ENCODE measurements at regions not wholly inside any gene's neighbourhood (a gene's known extent, or its start where the extent isn't known, plus 50 kb on each side); places are given as distances from the start of the nearest gene placed in this dataset.
"Not testable (repeated sequence)": the region's sequence is repeated elsewhere in the genome, so short reads cannot be mapped to it uniquely, and the experiment has no call there.

DNA sequence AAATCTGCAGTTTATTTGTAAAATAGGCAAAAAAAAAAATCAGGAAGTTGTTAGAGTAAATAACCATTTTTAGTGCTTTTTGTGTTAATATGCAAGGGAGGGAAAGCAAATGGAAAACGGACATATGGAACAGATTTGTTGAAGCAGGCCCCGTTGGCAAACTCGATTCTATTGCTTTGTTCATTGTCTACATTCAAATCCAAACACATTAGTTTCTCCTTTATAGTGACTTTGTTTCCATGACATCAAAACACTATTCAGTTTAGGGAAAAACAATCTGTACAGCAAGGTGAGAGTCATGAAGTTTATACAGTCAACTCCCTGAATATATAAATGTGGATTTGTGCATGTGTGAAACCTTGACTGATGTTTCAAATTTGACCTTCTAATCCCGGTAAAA, 142.2 kb downstream of the FAM47A start:
- no peak for DNase-seq

GRCh38 chrX:33987458-33987857, 144.7 kb downstream of the FAM47A start:
- no peak for DNase-seq

DNA sequence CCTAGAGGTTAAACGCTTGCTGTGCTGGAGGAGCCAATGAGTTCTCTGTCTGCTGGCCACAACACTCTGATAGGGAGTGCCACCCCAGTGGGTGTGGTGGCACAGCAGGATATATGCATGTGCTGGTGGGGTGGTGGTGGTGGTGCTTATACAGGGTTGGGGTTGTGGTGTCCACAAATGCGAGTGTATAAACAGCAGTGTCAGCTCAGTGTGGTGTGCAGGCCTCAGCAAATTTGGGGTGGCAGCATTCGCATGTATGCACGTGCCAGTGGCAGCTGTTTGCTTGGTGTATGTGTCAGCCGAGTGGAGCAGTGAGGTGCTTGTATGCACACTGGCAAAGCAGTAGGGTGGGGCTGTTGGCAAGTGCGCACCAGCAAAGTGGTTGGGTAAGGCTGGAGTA, 157.4 kb downstream of the FAM47A start:
- DNase-seq = no peak

DNA sequence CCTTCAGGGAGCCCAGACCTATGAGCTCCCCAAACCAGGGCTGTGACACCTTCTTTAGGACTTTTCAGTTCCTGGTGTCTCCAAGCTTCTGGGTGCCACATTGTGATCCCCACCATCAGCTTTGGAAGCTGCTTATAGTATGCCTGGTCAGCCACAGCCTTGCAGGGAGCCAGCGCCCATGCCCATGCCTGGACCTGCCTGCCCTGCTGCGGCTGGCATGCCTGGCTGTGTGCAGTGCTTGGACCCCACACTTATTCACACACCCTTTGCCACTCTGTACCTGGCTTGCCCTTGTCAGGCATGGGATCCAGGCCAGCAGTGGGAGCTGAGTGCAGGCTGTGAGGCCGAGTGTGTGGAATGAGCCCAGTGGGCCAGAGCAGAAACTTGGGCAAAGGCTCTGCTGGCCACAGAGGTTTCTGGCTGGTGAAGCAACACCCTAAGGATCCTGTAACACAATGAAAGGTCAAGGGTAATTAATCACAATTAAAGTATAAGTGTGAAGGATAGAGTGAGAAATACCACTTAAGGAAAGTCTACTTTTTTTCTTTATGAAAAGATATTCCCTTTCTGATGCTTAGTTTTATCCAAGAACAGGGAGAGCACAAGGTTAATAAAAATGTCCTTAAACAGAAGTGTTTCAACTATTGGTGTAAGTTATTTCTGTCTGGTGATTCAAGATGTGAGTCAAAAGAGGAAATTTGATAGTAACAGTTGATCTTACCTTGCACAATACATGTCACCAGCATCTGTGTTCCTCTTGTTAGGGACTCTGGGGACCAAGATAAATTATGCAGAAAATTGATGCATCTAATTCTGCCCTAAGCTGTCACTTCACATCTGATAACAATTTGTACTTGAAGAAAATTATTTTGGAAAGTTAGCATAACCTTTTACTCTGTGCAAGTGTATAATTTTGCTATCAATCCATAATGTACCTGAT, 161.8 kb downstream of the FAM47A start:
- peak; percentile 19 to 30 for DNase-seq

GRCh38 chrX:33969105-33969504, 163.0 kb downstream of the FAM47A start:
- no peak for DNase-seq

GRCh38 chrX:33968611-33969010, 163.5 kb downstream of the FAM47A start:
- no peak for DNase-seq

DNA sequence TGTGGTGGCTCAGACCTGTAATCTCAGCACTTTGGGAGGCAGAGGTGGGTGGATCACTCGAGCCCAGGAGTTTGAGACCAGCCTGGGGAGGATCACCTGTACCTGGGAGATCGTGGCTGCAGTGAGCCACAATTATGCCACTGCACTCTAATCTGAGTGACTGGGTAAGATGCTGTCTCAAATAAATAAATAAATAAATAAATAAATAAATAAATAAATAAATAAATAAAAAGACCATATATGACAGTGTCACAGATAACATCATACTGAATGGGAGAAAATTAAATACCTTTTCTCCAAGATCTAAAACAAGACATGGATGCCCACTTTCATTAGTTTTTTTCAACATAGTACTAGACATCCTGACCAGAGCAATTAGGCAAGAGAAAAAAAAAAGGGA, 182.8 kb downstream of the FAM47A start:
- no peak for DNase-seq

DNA sequence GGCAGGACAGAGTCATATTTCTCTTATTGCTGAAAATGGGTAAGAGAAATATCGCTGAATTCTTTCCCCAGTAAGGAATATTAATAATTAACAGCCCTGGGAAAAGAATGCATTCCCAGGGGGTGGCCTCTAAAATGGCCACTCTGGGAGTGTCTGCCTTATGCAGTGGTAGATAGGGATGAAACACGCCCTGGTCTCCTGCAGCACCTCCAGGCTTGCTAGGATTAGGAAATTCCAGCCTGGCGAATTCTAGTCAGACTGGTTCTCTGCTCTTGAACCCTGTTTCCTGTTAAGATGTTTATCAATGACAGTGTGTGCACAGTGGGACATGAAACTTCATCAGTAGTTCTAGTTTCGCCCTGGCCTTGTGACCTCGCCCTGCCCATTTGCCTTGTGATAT, 205.9 kb downstream of the FAM47A start:
- not testable (repeated sequence) for DNase-seq

DNA sequence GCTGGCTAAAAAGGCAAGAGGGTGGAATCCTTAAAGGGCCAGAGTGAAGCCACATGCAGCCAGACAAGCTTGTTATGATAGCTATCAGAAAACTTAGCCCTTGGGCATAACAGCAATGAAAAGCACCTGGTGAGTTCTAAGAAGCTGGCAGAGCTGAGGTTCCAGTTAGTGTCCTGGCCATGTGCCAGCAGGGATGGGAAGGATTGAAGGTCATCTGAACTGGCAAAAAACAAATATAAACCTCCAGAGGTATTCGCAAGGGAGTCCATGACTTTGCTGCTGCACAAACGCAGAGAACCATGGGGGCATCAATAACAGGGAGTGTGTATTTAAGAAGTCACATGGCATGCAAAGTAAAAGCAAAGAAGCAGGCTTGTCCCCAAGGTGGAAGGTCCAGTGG, 208.9 kb downstream of the FAM47A start:
- no peak for DNase-seq

- DNase-seq = no peak
These were observed 222.3 kb downstream of the FAM47A start for GRCh38 chrX:33909836-33910235.

GRCh38 chrX:33908898-33909297, 223.2 kb downstream of the FAM47A start:
- DNase-seq = no peak

DNA sequence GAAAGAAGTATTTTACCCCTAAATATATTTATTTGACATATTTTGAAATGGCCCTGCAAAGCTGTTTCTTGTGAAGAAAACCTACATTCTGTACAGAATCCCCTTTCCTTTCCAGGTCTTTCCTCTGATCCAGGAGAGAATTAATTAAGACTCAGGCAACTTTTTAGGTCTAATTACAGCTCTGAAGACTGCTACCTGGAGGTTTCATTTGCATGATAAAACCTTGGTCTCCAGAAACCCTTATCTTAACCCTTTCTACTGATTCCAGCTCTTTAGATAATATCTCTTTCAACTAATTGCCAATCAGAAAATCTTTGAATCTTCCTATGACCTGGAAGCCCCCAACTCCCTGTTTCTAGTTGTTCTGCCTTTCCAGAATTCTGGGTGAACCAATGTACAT, 224.0 kb downstream of the FAM47A start:
- no peak for DNase-seq

DNA sequence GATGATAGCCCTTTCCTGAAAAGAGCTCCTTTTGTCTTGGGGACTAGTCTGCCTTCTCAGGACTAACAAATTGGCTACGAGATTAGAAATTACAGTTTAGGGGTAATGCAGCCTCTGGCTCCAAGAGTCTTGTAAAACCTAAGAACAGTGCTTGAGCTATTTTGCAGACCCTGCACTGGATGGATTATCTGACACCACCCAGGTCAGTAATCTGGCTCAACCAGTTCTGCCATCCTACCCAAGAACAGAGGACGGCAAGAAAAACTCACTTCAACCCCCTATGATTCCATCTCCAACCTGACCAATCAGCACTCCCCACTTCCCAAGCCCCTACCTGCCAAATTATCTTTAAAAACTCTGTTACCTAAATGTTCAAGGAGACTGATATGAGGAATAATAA, 225.1 kb downstream of the FAM47A start:
- no peak for DNase-seq

- DNase-seq = no peak
These were observed 239.4 kb downstream of the FAM47A start for GRCh38 chrX:33892670-33893069.

- DNase-seq = no peak
These were observed 276.9 kb downstream of the FAM47A start for GRCh38 chrX:33855251-33855650.

GRCh38 chrX:33852146-33852545, 280.0 kb downstream of the FAM47A start:
- DNase-seq = not testable (repeated sequence)

DNA sequence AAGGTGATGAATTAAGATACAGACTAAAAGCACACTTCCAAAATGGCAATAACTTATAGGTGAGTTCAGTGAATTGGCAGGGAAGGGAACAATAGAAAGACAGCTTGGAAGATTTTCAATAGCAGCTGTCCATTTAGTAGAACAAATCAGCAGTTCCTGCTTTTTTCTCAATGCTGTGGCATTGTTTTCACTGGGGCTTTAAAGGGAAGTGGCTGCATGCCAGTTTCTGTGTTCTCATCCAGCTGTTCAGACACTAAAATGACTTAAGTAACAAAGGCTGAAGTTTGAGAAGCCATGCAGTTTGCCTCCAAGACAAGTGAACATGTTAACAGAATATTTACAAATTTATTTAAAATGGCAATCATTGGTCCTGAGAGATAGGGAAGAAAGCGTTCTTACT, 291.9 kb downstream of the FAM47A start:
- DNase-seq = no peak

DNA sequence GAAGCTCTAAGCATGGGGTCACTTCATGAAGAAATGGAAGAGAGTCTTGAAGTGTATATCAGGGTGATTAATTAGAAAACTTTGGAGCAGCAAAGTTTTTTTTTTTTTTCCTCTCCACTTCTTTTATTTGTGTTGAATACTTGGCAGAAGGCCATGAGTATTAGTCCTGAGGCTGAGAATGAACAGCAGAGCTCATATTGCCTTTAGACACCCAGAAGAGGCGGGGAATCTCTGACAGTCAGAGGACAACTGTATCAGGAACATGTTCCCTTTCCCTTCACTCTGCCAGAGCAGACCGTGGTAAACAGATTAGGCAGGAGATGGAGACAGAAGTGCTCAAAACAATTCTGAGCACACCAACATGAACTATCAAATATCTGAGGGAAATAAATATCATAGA, 300.9 kb downstream of the FAM47A start:
- no peak for DNase-seq

DNA sequence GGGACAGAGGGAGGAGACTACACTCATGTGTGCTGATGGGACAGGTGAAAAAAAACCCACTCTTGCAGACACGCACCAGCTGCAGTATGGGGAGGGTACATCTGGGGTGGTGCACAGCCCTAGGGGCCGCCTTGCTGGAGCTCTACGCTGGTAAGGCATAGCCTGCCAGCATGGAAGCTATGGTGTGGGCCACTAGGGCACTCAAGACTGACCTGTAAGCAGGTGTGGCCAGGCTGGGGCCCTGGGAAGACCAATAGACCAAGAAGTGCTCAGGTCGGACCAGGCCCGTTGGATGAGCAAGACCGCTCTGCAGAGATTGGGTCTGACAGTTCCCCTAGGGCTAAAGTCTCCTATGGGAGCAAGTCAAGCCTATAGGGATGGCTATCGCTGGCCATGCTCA, 314.8 kb downstream of the FAM47A start:
- no peak for DNase-seq

- DNase-seq = no peak
These were observed 323.5 kb downstream of the FAM47A start for GRCh38 chrX:33808636-33809035.

DNA sequence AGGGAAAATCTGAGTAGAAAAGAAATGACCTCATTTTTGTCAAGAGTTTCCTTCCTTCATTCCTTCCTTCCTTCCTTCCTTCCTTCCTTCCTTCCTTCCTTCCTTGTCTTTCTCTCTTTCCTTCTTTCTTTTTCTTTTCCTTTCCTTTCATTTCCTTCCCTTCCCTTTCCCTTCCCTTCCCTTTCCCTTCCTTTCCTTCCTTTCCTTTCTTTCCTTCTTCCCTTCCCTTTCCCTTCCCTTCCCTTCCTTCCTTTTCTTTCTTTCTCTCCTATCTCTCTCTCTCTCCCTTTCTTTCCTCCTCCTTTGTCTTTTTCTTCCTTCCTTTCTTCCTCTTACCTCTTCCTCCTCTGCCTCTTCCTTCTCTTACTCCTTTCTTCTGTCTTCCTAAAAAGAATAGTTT, 347.6 kb downstream of the FAM47A start:
- no peak for DNase-seq

- DNase-seq = no peak
These were observed 390.3 kb downstream of the FAM47A start for GRCh38 chrX:33741807-33742206.

DNA sequence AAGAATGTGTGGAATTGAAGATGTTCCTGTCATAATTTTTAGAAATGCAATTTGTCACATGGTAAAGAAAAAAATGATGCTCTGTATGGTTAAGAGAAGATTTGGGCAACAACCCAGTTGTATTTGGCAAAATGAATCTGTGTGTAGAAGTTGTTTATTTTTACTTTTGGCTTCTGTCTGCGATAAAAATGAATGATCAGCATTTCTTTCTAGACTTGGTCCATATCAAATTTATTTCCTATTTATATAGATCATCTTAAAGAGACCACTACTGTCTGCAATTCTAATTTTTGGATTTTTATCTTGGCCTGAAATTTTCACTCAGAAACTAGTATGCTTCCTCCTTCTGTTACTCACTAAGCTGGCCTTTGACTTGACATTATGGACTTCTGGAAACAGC, 396.9 kb downstream of the FAM47A start:
- DNase-seq = no peak

GRCh38 chrX:33726281-33727160, 405.6 kb downstream of the FAM47A start:
- no peak for DNase-seq

Measured in AML-193 (cell line).